Fibroblast of lung (primary cell): ENCODE measurements at regions not wholly inside any gene's neighbourhood (a gene's known extent, or its start where the extent isn't known, plus 50 kb on each side); places are given as distances from the start of the nearest gene placed in this dataset.

Source experiments
- DNase-seq, 2 donors: peaks; one replicate each; pipeline versions ENCODE4 v3.0.0 to v3.0.0-alpha.2; 2010; ENCODE audit warnings: low read depth in 2 of 2
- H2AFZ ChIP-seq: 2 replicates; pipeline ENCODE4 v1.5.1; 2012; ENCODE audit warnings: low read length, control low read depth, inconsistent platforms
- H3K27ac ChIP-seq: 2 replicates; pipeline ENCODE4 v1.5.1; 2011; ENCODE audit warnings: low read length, control low read depth; ENCODE audit not compliant: insufficient read depth
- H3K27me3 ChIP-seq: 2 replicates; pipeline ENCODE4 v1.5.1; 2011; ENCODE audit warnings: mild to moderate bottlenecking, low read length; ENCODE audit not compliant: control insufficient read depth, insufficient read depth
- H3K36me3 ChIP-seq: 2 replicates; pipeline ENCODE4 v1.5.1; 2011; ENCODE audit warnings: low read length; ENCODE audit not compliant: control insufficient read depth, insufficient read depth
- H3K4me1 ChIP-seq: 2 replicates; pipeline ENCODE4 v1.5.1; 2011; ENCODE audit warnings: low read length; ENCODE audit not compliant: control insufficient read depth, insufficient read depth; ENCODE audit errors: extremely low read depth
- H3K4me2 ChIP-seq: 2 replicates; pipeline ENCODE4 v1.5.1; 2011; ENCODE audit warnings: low read length, control low read depth; ENCODE audit not compliant: insufficient read depth; ENCODE audit errors: extremely low read depth
- H3K4me3 ChIP-seq, 4 experiments: fragments of 200-600 bp in 1 of 4; sonication (generic) in 1 of 4; replicated peaks in 1 of 4; 2 replicates each; pipeline ENCODE4 v1.5.1; 2011 to 2016; ENCODE audit warnings: low read length in 4 of 4, low read depth in 3 of 4, mild to moderate bottlenecking in 3 of 4, control low read depth in 2 of 4, inconsistent platforms in 1 of 4, mixed read lengths in 1 of 4; ENCODE audit not compliant: insufficient read depth in 1 of 4; ENCODE audit errors: control extremely low read depth in 1 of 4
- H3K79me2 ChIP-seq: 2 replicates; pipeline ENCODE4 v1.5.1; 2012; ENCODE audit warnings: mild to moderate bottlenecking, low read length, inconsistent platforms; ENCODE audit not compliant: control insufficient read depth, insufficient read depth
- H3K9ac ChIP-seq: 2 replicates; pipeline ENCODE4 v1.5.1; 2011; ENCODE audit warnings: mild to moderate bottlenecking, low read length, control low read depth; ENCODE audit not compliant: insufficient read depth
- H3K9me3 ChIP-seq: 2 replicates; pipeline ENCODE4 v1.5.1; 2012; ENCODE audit warnings: low read depth, low read length; ENCODE audit not compliant: control insufficient read depth, insufficient read depth
- H4K20me1 ChIP-seq: 2 replicates; pipeline ENCODE4 v1.5.1; 2011; ENCODE audit warnings: low read length; ENCODE audit not compliant: control insufficient read depth, insufficient read depth; ENCODE audit errors: extremely low read depth
- EZH2 ChIP-seq: IDR thresholded peaks from 2 replicates; pipeline ENCODE4 v1.5.1; 2012; ENCODE audit warnings: low read length, control low read depth, mild to moderate bottlenecking; ENCODE audit errors: missing control alignments
- TF ChIP-seq, protein P1 (sequence below), 2 donors: IDR thresholded peaks in 1 of 2; conservative IDR thresholded peaks in 1 of 2; 1 replicate in 1 of 2; 2 replicates in 1 of 2; pipeline ENCODE4 v1.5.1; 2011 to 2012; ENCODE audit warnings: low read length in 2 of 2, control low read depth in 1 of 2, inconsistent platforms in 1 of 2, low read depth in 1 of 2, mild to moderate bottlenecking in 1 of 2

DNA sequence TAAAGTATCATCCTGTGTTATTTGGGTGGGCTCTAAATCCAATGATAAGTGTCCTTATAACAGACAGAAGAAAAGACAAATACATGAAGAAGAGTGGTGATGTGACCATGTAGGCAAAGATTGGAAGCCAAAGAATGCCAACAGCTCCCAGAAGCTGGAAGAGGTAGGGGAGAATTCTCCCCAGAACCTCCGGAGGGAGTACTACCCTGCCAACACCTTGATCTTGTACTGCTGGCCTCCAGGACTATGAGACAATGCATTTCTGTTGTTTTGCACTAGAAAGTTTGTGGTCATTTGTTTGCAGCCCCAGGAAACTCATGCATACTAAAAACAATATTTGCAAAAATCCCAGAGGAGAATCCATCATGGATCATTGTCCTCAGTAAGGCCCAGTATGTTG lies 115.0 kb upstream of the ARHGAP20 start:
- H3K27ac ChIP-seq: no peak overlapping the region
- no peak for DNase-seq
- no peaks in the 10 kb centered on the region for H3K36me3 ChIP-seq
- no peaks in the 10 kb centered on the region for H4K20me1 ChIP-seq
- no peak for TF ChIP-seq EZH2
- TF ChIP-seq, protein P1, sequence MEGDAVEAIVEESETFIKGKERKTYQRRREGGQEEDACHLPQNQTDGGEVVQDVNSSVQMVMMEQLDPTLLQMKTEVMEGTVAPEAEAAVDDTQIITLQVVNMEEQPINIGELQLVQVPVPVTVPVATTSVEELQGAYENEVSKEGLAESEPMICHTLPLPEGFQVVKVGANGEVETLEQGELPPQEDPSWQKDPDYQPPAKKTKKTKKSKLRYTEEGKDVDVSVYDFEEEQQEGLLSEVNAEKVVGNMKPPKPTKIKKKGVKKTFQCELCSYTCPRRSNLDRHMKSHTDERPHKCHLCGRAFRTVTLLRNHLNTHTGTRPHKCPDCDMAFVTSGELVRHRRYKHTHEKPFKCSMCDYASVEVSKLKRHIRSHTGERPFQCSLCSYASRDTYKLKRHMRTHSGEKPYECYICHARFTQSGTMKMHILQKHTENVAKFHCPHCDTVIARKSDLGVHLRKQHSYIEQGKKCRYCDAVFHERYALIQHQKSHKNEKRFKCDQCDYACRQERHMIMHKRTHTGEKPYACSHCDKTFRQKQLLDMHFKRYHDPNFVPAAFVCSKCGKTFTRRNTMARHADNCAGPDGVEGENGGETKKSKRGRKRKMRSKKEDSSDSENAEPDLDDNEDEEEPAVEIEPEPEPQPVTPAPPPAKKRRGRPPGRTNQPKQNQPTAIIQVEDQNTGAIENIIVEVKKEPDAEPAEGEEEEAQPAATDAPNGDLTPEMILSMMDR (conservative IDR thresholded peaks at IDR 0.05 in 1 of 2, IDR thresholded peaks at IDR 0.05 in 1 of 2; ENCODE audit: low read depth in 1 of 2, low read length in 2 of 2): no peak
- no peak overlapping the region for H3K4me2 ChIP-seq
- H3K4me3 ChIP-seq: no peak overlapping the region
- no peak overlapping the region for H2AFZ ChIP-seq
- no peaks in the 10 kb centered on the region for H3K9me3 ChIP-seq
- no peak overlapping the region for H3K9ac ChIP-seq
- no peaks in the 10 kb centered on the region for H3K27me3 ChIP-seq
- no peaks in the 10 kb centered on the region for H3K79me2 ChIP-seq
- H3K4me1 ChIP-seq: peaks cover under 1% of the 10 kb centered on the region

DNA sequence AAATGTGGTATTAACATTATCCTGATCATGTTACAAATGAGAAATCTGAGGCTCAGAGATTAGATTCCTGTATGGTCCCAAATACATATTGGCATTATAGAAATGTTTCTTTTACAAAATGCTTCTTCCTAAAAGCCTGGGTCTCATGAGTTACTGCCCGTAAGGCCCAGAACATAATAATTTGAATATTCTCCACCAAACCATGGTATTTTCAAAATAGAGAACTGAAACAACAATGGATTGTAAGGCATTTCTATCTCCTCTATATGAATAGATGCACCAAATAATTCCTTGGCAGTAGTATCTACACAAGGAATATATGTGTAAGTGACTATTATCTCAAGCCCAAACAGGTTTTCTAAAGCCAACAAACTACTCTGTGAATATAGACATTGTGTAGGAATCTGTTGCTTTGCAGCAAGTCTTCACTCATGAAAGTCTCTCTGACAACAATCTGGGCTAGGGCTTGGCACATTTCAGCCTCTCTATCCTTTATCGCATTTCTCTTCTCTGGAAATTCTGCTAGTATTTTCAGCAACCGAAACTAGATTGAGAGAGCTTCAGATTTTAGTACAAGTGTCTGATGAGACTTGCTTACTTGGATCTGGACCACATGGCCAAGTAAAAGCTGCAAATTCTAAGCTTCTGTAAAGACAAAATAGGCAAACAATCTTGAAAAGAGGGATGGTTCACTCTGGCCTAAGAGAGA lies 112.8 kb upstream of the ARHGAP20 start:
- Histone ChIP-seq H3K4me1 (no peaks in the 10 kb centered on the region), H3K79me2 (no peaks in the 10 kb centered on the region), H3K9me3 (no peaks in the 10 kb centered on the region), H4K20me1 (no peaks in the 10 kb centered on the region), H3K36me3 (no peaks in the 10 kb centered on the region), H3K4me3 (no peak overlapping the region), H3K27ac (no peak overlapping the region), H3K9ac (no peak overlapping the region), H3K27me3 (no peaks in the 10 kb centered on the region), H3K4me2 (no peak overlapping the region), H2AFZ (no peak overlapping the region)
- no peak for TF ChIP-seq EZH2
- TF ChIP-seq, protein P1 (conservative IDR thresholded peaks at IDR 0.05 in 1 of 2, IDR thresholded peaks at IDR 0.05 in 1 of 2; ENCODE audit: low read depth in 1 of 2, low read length in 2 of 2): no peak
- no peak for DNase-seq

DNA sequence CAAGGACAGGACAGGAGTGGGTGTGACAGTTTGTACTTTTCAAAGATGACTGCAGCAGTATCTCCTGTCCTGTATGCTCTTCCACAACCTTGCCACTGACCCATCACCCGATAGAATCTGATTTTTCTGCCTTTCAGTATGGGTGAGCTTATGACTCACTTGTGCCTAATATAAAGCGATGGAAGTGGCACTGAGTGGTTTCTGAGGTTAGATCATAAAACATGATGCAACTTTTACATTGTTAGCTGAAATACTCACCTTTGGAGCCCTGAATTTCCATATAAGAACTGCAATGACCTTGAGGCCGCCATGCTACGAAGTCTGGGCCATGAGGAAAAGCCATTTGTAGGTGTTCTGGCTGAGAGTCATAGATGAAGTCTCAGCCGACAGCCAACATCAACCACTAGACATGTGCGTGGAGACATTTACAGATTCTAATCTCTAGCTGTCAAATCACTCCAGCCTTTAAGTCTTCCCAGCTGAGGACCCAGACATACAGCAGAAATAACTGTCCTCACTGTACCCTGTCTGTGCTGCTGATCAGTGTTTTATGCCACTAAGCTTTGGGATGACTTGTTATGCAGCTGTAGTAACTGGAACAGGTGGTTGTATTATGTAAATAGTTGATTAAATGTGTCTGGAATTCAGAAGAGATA lies 105.9 kb upstream of the ARHGAP20 start:
- no peaks in the 10 kb centered on the region for H3K79me2 ChIP-seq
- H3K9ac ChIP-seq: no peak overlapping the region
- no peak overlapping the region for H3K27ac ChIP-seq
- no peaks in the 10 kb centered on the region for H3K36me3 ChIP-seq
- DNase-seq: peak; percentile 66 to 76
- TF ChIP-seq, protein P1 (conservative IDR thresholded peaks at IDR 0.05 in 1 of 2, IDR thresholded peaks at IDR 0.05 in 1 of 2; ENCODE audit: low read depth in 1 of 2, low read length in 2 of 2): no peak
- no peak for TF ChIP-seq EZH2
- no peaks in the 10 kb centered on the region for H3K4me1 ChIP-seq
- no peak overlapping the region for H3K4me2 ChIP-seq
- H3K27me3 ChIP-seq: no peaks in the 10 kb centered on the region
- H3K9me3 ChIP-seq: no peaks in the 10 kb centered on the region
- no peaks in the 10 kb centered on the region for H4K20me1 ChIP-seq
- H3K4me3 ChIP-seq: no peak overlapping the region
- H2AFZ ChIP-seq: no peak overlapping the region
